PC-9 (cell line): ENCODE measurements at regions not wholly inside any gene's neighbourhood (a gene's known extent, or its start where the extent isn't known, plus 50 kb on each side); places are given as distances from the start of the nearest gene placed in this dataset.

Experiments used
- EZH2 ChIP-seq: fragments of 200-600 bp; sonication (generic); IDR thresholded peaks from 2 replicates; pipeline ENCODE4 v1.8.0; 2017; ENCODE audit warnings: antibody characterized with exemption, low read depth
- TF ChIP-seq, protein P1 (sequence below): fragments of 200-600 bp; sonication (generic); conservative IDR thresholded peaks from 2 replicates; pipeline ENCODE4 v1.6.1; 2017; ENCODE audit warnings: mixed run types, antibody characterized with exemption, mild to moderate bottlenecking, moderate library complexity

DNA sequence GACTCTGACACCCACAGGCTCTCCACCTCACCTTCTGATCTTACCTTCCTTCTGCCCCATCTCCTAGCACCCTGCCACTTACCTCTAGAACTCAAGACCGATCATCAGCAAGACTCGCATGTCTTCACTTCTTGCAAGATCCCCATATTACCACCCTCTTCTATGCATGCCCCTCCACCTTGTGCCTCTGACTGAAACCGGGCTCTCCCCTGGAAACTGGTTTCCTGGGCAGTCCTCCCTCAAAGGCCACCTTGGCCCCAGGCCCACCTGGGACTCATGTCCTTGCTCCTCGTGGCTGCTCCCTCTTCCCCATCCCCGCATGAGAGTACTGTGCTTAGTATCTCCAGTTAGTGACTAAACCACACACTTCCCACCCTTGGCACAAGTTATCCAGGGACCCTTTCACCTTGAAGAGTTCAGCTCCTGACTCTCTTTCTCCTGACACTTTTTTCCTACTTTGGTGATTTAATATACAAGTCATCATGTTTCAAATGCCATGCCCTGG lies 136.7 kb downstream of the SPATA19 start:
- TF ChIP-seq, protein P1, sequence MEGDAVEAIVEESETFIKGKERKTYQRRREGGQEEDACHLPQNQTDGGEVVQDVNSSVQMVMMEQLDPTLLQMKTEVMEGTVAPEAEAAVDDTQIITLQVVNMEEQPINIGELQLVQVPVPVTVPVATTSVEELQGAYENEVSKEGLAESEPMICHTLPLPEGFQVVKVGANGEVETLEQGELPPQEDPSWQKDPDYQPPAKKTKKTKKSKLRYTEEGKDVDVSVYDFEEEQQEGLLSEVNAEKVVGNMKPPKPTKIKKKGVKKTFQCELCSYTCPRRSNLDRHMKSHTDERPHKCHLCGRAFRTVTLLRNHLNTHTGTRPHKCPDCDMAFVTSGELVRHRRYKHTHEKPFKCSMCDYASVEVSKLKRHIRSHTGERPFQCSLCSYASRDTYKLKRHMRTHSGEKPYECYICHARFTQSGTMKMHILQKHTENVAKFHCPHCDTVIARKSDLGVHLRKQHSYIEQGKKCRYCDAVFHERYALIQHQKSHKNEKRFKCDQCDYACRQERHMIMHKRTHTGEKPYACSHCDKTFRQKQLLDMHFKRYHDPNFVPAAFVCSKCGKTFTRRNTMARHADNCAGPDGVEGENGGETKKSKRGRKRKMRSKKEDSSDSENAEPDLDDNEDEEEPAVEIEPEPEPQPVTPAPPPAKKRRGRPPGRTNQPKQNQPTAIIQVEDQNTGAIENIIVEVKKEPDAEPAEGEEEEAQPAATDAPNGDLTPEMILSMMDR = no peak
- TF ChIP-seq EZH2 = no peak
